K562 (cell line): ENCODE measurements at regions not wholly inside any gene's neighbourhood (a gene's known extent, or its start where the extent isn't known, plus 50 kb on each side); places are given as distances from the start of the nearest gene placed in this dataset.

Experiments
- ARID1B ChIP-seq: fragments of 450-650 bp; IDR thresholded peaks from 2 replicates; pipeline ENCODE4 v1.6.1; 2016; ENCODE audit warnings: antibody characterized with exemption, mild to moderate bottlenecking, inconsistent platforms
- ARID2 ChIP-seq: fragments of 450-650 bp; IDR thresholded peaks from 2 replicates; pipeline ENCODE4 v1.6.1; 2017; ENCODE audit warnings: antibody characterized with exemption, mild to moderate bottlenecking
- ERF ChIP-seq: fragments of 450-650 bp; formaldehyde crosslinking; IDR thresholded peaks from 2 replicates; pipeline ENCODE4 v1.4.0; 2020; ENCODE audit warnings: mild to moderate bottlenecking, mixed read lengths
- GABPB1 ChIP-seq: sonication (generic); formaldehyde crosslinking; IDR thresholded peaks from 2 replicates; pipeline ENCODE4 v1.8.0; 2022; ENCODE audit warnings: mild to moderate bottlenecking, missing genetic modification reagents
- GATA2 ChIP-seq: sonication (generic); formaldehyde crosslinking; IDR thresholded peaks from 2 replicates; pipeline ENCODE4 v1.4.0; 2020; ENCODE audit warnings: mild to moderate bottlenecking, missing genetic modification reagents
- HIVEP1 ChIP-seq: fragments of 250-450 bp; sonication (Bioruptor Pico); IDR thresholded peaks from 2 replicates; pipeline ENCODE4 v1.4.0; 2020; ENCODE audit warnings: mild to moderate bottlenecking
- HMG20A ChIP-seq: fragments of 450-650 bp; formaldehyde crosslinking; conservative IDR thresholded peaks from 2 replicates; pipeline ENCODE4 v1.4.0; 2020; ENCODE audit warnings: mild to moderate bottlenecking, mixed read lengths
- HMGN3 ChIP-seq: IDR thresholded peaks from 2 replicates; pipeline ENCODE4 v1.6.1; 2011; ENCODE audit warnings: borderline replicate concordance, low read depth, mild to moderate bottlenecking, mixed read lengths, low read length; ENCODE audit not compliant: insufficient read length; ENCODE audit errors: extremely low read depth
- ILF3 ChIP-seq: fragments of 450-650 bp; IDR thresholded peaks from 2 replicates; pipeline ENCODE4 v1.6.1; 2018; ENCODE audit warnings: antibody characterized with exemption, mild to moderate bottlenecking, moderate library complexity, borderline replicate concordance
- JUND ChIP-seq, 2 experiments: IDR thresholded peaks; 2 replicates in 1 of 2; 3 replicates in 1 of 2; pipeline ENCODE4 v1.6.1; 2011; ENCODE audit warnings: borderline replicate concordance in 2 of 2, low read depth in 2 of 2, low read length in 2 of 2, improper control_type of control experiment in 1 of 2, missing biosample characterization in 1 of 2, missing genetic modification characterization in 1 of 2, missing genetic modification reagents in 1 of 2
- NCOA4 ChIP-seq: fragments of 450-650 bp; IDR thresholded peaks from 2 replicates; pipeline ENCODE4 v1.6.1; 2018; ENCODE audit warnings: mild to moderate bottlenecking; ENCODE audit not compliant: partially characterized antibody
- NFIC ChIP-seq: fragments of 450-650 bp; IDR thresholded peaks from 2 replicates; pipeline ENCODE4 v1.6.1; 2017; ENCODE audit warnings: mild to moderate bottlenecking, inconsistent platforms
- OTX1 ChIP-seq: fragments of 450-650 bp; formaldehyde crosslinking; IDR thresholded peaks from 2 replicates; pipeline ENCODE4 v1.4.0; 2022; ENCODE audit warnings: mild to moderate bottlenecking
- PHB ChIP-seq: fragments of 250-450 bp; sonication (Bioruptor Pico); IDR thresholded peaks from 2 replicates; pipeline ENCODE4 v1.5.0; 2021
- RAD51 ChIP-seq: fragments of 450-650 bp; IDR thresholded peaks from 2 replicates; pipeline ENCODE4 v1.7.1; 2016; ENCODE audit warnings: low read depth, mild to moderate bottlenecking, borderline replicate concordance
- RBM25 ChIP-seq: fragments of 200-400 bp; formaldehyde crosslinking; IDR thresholded peaks from 2 replicates; pipeline ENCODE4 v1.6.1; 2018; ENCODE audit warnings: low read length, low read depth, moderate library complexity; ENCODE audit not compliant: severe bottlenecking
- SMAD4 ChIP-seq: fragments of 250-450 bp; sonication (Bioruptor Pico); conservative IDR thresholded peaks from 2 replicates; pipeline ENCODE4 v1.8.0; 2021; ENCODE audit warnings: inconsistent platforms, mild to moderate bottlenecking, moderate library complexity
- ZBED1 ChIP-seq: IDR thresholded peaks from 2 replicates; pipeline ENCODE4 v1.6.1; 2014
- ZFP30 ChIP-seq: fragments of 250-450 bp; sonication (Bioruptor Pico); IDR thresholded peaks from 2 replicates; pipeline ENCODE4 v1.8.0; 2022; ENCODE audit warnings: moderate library complexity, mild to moderate bottlenecking, inconsistent platforms, borderline replicate concordance
- ZNF217 ChIP-seq: sonication (generic); formaldehyde crosslinking; IDR thresholded peaks from 2 replicates; pipeline ENCODE4 v1.8.0; 2022; ENCODE audit warnings: mild to moderate bottlenecking, missing genetic modification reagents
- ZNF445 ChIP-seq: fragments of 250-450 bp; sonication (Bioruptor Pico); IDR thresholded peaks from 2 replicates; pipeline ENCODE4 v1.4.0; 2020; ENCODE audit warnings: low read depth, mild to moderate bottlenecking, moderate library complexity
- ZNF707 ChIP-seq: fragments of 250-450 bp; sonication (Bioruptor Pico); conservative IDR thresholded peaks from 2 replicates; pipeline ENCODE4 v1.8.0; 2022; ENCODE audit warnings: inconsistent platforms, mild to moderate bottlenecking, moderate library complexity
- ZNF785 ChIP-seq: fragments of 250-450 bp; sonication (Bioruptor Pico); IDR thresholded peaks from 2 replicates; pipeline ENCODE4 v1.4.0; 2020; ENCODE audit warnings: mild to moderate bottlenecking
- ZSCAN29 ChIP-seq: fragments of 450-650 bp; IDR thresholded peaks from 2 replicates; pipeline ENCODE4 v1.6.1; 2017
- TF ChIP-seq, protein P1 (sequence below): fragments of 450-650 bp; formaldehyde crosslinking; IDR thresholded peaks from 2 replicates; pipeline ENCODE4 v1.4.0; 2020; ENCODE audit warnings: mild to moderate bottlenecking
- TF ChIP-seq, protein P2 (sequence below): sonication (generic); formaldehyde crosslinking; IDR thresholded peaks from 2 replicates; pipeline ENCODE4 v1.8.1; 2023; ENCODE audit warnings: mild to moderate bottlenecking, missing genetic modification reagents
- TF ChIP-seq, protein P3 (sequence below): fragments of 250-450 bp; sonication (Bioruptor Pico); IDR thresholded peaks from 2 replicates; pipeline ENCODE4 v1.4.0; 2020; ENCODE audit warnings: mild to moderate bottlenecking, moderate library complexity

DNA sequence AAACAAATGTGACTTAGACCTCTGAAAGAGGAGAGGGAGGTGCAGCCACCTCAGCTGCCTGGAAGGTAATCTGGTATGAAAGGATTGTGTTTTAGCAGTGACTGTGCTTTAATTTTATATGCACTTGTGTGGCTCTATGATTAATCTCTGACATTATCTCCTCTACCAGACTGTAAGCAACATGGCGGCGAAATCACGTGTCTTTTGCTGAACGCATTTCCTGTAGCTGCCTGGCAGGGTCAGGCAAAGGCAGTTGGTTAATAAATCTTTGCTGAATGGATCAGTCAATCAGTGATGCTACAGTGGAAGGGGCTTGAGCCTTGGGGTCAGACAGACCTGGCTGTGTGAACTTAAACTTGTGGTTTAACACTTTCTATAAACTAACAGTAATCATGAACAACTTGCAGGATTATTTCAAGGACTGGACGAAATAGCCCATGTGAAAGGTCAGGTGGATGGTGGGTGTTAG, 96.9 kb downstream of the ADSS2 start (continued):
- TF ChIP-seq, protein P1, sequence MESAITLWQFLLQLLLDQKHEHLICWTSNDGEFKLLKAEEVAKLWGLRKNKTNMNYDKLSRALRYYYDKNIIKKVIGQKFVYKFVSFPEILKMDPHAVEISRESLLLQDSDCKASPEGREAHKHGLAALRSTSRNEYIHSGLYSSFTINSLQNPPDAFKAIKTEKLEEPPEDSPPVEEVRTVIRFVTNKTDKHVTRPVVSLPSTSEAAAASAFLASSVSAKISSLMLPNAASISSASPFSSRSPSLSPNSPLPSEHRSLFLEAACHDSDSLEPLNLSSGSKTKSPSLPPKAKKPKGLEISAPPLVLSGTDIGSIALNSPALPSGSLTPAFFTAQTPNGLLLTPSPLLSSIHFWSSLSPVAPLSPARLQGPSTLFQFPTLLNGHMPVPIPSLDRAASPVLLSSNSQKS (CRISPR knock-in tag), result no peak
- TF ChIP-seq NCOA4, result no peak
- no peak for TF ChIP-seq HMG20A
- TF ChIP-seq PHB (CRISPR knock-in tag), result no peak
- no peak for TF ChIP-seq ILF3
- peak; percentile 94 for TF ChIP-seq ARID1B
- peak; percentile 81 for TF ChIP-seq NFIC
- TF ChIP-seq ZNF217 (CRISPR knock-in tag), result no peak
- no peak for TF ChIP-seq HIVEP1 (CRISPR knock-in tag)
- TF ChIP-seq GATA2, result peak; percentile 87
- TF ChIP-seq, protein P2, sequence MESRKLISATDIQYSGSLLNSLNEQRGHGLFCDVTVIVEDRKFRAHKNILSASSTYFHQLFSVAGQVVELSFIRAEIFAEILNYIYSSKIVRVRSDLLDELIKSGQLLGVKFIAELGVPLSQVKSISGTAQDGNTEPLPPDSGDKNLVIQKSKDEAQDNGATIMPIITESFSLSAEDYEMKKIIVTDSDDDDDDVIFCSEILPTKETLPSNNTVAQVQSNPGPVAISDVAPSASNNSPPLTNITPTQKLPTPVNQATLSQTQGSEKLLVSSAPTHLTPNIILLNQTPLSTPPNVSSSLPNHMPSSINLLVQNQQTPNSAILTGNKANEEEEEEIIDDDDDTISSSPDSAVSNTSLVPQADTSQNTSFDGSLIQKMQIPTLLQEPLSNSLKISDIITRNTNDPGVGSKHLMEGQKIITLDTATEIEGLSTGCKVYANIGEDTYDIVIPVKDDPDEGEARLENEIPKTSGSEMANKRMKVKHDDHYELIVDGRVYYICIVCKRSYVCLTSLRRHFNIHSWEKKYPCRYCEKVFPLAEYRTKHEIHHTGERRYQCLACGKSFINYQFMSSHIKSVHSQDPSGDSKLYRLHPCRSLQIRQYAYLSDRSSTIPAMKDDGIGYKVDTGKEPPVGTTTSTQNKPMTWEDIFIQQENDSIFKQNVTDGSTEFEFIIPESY (CRISPR knock-in tag), result 0 out of 2 replicates have a peak, but pooled peaks have one; percentile 12
- TF ChIP-seq, protein P3, sequence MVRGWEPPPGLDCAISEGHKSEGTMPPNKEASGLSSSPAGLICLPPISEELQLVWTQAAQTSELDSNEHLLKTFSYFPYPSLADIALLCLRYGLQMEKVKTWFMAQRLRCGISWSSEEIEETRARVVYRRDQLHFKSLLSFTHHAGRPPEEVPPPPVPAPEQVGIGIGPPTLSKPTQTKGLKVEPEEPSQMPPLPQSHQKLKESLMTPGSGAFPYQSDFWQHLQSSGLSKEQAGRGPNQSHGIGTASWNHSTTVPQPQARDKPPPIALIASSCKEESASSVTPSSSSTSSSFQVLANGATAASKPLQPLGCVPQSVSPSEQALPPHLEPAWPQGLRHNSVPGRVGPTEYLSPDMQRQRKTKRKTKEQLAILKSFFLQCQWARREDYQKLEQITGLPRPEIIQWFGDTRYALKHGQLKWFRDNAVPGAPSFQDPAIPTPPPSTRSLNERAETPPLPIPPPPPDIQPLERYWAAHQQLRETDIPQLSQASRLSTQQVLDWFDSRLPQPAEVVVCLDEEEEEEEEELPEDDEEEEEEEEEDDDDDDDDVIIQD (CRISPR knock-in tag), result no peak
- no peak for TF ChIP-seq ZNF707 (CRISPR knock-in tag)
- no peak for TF ChIP-seq ZSCAN29
- TF ChIP-seq GABPB1 (CRISPR knock-in tag), result peak; percentile 41; the same call in 1 of the 2 replicates
- no peak for TF ChIP-seq RBM25
- no peak for TF ChIP-seq ZFP30
- 0 out of 2 replicates have a peak, but pooled peaks have one; percentile 34 for TF ChIP-seq ERF (CRISPR knock-in tag)
- TF ChIP-seq JUND (IDR thresholded peaks at IDR 0.05; ENCODE audit: borderline replicate concordance, low read depth, low read length), result peak; percentile 49; the same call in 1 of the 2 replicates
- no peak; the same call in 1 of the 3 replicates for TF ChIP-seq JUND (tag; IDR thresholded peaks at IDR 0.05; ENCODE audit: borderline replicate concordance, low read depth, low read length)
- TF ChIP-seq OTX1, result no peak
- TF ChIP-seq HMGN3, result peak; percentile 59
- TF ChIP-seq SMAD4 (CRISPR knock-in tag), result peak; percentile 82
- no peak for TF ChIP-seq ZBED1
- peak; percentile 86 for TF ChIP-seq RAD51
- TF ChIP-seq ZNF785 (CRISPR knock-in tag), result no peak
- no peak for TF ChIP-seq ZNF445 (CRISPR knock-in tag)
- no peak for TF ChIP-seq ARID2
